ENCODE measurements at regions not wholly inside any gene's neighbourhood (a gene's known extent, or its start where the extent isn't known, plus 50 kb on each side); places are given as distances from the start of the nearest gene placed in this dataset.
"Not testable (repeated sequence)": the region's sequence is repeated elsewhere in the genome, so short reads cannot be mapped to it uniquely, and the experiment has no call there.

- no peak for DNase-seq (ENCODE audit: low read depth)
Observed at GRCh38 chr4:38382520-38382919, 281.5 kb upstream of the KLF3 start.

- no peak for DNase-seq (ENCODE audit: low read depth)
Observed at GRCh38 chr4:38383646-38384121, 280.3 kb upstream of the KLF3 start.

DNA sequence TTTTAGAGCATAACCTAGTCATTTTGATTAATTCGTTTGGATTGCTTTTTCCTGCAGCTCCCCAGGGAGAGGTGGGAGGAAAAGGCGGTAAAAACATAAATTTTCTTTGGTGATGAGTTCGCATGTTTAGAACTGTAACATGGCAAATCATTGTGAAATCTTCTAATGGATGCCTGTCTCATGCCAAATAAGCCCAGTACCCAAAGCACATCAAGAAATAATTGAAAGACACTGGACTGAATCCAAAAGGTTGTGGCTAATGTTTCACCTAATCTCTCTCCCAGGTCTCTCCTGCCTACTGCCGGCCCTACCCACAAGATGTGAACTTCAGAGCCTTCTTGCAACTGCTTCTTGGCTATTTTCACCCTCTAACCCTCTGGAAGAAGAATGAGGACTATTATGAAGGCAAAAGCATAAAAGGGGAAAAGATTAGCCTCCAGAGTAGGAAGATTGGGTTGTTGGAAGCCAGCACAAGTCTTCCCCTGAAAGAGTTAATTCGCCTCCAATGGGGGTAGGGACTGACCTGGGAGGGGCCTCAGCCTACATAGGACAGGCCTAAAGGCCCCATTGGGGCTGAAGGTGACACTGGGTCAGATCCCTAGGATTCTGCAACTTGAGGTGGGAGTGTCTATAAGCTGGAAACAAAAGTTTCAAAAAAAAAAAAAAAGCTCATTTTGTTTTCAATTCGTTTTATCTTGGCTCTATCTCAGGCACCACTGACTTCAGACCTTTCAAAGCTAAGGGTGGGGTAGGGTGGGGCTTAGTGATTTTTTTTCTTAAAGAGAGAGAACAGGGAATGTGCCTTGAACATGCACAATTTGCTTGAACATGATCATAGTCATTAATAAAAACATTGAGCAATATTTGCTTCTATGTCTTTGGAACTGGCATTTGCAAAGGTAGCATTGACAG is 278.6 kb upstream of the KLF3 start:
- DNase-seq (ENCODE audit: low read depth), result no peak

DNA sequence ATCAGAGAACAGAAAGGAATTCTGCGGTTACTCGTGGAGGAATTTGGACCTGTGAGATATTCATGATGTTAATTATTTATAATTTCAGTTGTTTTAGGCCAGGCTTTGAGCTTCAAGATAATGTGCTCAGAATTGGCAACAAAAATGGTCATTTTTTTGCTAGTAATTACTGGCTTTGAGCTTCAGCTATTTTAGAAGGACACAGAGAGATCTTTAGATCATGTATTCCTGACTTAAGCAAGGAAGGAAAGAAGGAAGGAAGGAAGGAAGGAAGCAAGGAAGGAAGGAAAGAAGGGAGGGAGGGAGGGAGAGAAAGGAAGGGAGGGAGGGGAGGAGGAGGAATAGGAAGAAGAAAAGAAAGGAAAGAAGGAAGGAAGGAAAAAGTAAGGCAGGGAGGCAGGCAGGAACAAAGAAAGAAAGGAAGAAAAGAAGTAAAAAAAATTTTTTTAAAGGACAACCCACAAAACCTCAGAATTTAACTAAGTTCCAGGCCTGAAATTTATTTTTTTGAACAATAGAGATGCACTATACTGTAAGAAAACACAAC is 277.9 kb upstream of the KLF3 start:
- DNase-seq (ENCODE audit: low read depth), result no peak

- DNase-seq (ENCODE audit: low read depth), result no peak
Observed at GRCh38 chr4:38386654-38387188, 277.3 kb upstream of the KLF3 start.

DNA sequence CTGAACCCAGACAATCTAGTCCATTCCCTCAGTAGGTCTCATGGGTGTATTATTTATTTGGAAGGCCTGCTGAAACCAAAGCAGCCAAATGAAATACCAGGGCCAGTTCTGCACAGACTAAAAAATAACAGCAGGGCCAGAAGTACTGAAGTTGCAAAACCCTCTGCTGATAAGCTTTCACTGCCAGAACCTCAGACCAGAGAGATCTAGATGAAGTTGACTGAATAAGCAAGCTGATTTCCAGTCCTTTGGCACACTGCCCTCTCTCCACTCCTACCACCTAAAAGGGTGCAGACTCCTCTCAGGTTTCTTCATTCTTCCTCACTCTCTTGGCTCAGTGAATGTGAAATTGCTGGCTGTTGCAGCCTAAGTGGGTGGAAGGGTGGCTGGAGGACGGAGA is 276.7 kb upstream of the KLF3 start:
- DNase-seq (ENCODE audit: low read depth), result peak; percentile 62

- no peak for DNase-seq (ENCODE audit: low read depth)
Observed at GRCh38 chr4:38387819-38388218, 276.2 kb upstream of the KLF3 start.

GRCh38 chr4:38388907-38389306 is 275.1 kb upstream of the KLF3 start:
- not testable (repeated sequence) for DNase-seq (ENCODE audit: low read depth)

GRCh38 chr4:38390969-38391545 is 272.9 kb upstream of the KLF3 start:
- DNase-seq (ENCODE audit: low read depth), result no peak

- DNase-seq (ENCODE audit: low read depth), result no peak
Observed at GRCh38 chr4:38392223-38392855, 271.7 kb upstream of the KLF3 start.

GRCh38 chr4:38396091-38396490 is 267.9 kb upstream of the KLF3 start:
- DNase-seq (ENCODE audit: low read depth), result no peak

DNA sequence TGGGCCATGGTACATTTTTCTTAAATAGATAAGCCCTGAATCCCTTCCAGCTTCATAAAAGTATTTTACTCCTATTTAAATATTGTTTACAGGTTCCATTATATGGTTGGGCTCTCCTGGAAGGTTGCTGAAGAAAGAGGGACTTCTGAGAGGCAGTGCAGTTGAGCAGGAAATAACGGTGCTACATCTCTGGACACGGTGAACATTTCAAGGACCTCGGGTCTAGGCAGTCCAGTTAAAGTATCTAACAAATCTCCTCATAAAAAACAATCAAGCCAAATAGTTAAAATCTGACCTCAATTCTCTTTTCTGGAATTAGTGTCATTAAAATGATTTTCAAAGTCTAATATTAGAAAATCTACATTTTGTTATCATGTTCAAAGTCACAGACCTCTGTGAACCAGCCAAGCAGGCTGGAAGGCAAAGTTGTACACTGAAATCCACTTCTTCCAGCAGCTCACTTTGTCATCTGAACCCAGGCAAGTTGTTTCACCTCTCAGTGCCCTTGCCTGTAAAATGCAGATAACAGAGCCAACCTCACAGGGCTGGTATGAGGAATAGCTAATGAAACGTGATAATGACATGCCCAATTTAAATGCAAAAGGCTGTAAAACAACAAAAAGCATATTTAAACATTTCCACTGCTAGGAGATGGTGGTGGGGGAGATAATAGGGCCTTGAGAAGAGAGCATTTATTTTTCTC is 267.0 kb upstream of the KLF3 start:
- DNase-seq (ENCODE audit: low read depth), result no peak

GRCh38 chr4:38400946-38401345 is 263.1 kb upstream of the KLF3 start:
- DNase-seq (ENCODE audit: low read depth), result no peak

- DNase-seq (ENCODE audit: low read depth), result no peak
Observed at GRCh38 chr4:38406243-38406642, 257.8 kb upstream of the KLF3 start.

- DNase-seq (ENCODE audit: low read depth), result no peak
Observed at GRCh38 chr4:38409852-38410251, 254.1 kb upstream of the KLF3 start.

DNA sequence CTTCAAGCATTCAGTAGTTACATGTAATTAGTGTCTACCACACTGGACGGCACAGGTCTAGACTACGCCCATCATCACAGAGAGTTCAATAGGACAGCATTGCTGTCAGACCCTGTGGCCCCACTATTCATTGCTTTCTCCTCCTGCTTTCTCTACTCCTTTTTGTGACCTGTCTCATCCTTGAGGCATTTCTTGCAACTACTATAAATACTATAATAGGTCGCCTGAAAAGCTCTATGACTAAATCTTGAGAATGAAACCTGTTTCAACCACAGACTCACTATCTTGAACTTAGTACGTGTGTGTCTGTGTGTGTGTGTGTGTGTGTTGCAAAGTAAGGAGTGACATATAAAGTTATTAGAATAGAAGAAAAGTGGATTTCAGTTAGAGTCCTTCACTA is 252.9 kb upstream of the KLF3 start:
- no peak for DNase-seq (ENCODE audit: low read depth)

DNA sequence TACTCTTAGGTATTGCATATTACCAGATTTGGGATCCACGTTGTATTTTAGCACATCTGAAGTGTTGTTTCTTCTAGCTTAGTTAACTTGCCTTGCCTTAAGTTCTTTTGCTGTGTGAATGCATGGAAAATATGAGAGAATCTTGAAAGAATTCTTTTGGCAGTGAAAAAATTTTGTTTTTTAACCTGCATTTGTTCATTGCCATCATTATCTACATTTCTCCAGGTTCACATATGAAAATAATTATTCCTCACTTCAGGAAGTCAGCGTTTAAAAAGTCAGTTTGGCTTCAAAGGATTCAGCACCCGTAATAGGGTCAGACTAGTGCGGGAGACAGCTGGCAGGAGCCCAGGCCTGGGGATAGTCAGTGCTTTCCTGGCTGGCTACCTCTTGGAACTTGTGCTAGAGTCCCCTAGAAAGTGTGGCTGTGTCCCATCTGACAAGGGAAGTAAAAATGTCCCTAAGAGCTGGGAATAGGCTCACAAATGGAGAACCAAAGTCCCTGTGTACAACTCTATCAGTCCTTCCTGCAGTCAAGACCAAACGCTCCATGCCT is 251.9 kb upstream of the KLF3 start:
- DNase-seq (ENCODE audit: low read depth), result no peak

DNA sequence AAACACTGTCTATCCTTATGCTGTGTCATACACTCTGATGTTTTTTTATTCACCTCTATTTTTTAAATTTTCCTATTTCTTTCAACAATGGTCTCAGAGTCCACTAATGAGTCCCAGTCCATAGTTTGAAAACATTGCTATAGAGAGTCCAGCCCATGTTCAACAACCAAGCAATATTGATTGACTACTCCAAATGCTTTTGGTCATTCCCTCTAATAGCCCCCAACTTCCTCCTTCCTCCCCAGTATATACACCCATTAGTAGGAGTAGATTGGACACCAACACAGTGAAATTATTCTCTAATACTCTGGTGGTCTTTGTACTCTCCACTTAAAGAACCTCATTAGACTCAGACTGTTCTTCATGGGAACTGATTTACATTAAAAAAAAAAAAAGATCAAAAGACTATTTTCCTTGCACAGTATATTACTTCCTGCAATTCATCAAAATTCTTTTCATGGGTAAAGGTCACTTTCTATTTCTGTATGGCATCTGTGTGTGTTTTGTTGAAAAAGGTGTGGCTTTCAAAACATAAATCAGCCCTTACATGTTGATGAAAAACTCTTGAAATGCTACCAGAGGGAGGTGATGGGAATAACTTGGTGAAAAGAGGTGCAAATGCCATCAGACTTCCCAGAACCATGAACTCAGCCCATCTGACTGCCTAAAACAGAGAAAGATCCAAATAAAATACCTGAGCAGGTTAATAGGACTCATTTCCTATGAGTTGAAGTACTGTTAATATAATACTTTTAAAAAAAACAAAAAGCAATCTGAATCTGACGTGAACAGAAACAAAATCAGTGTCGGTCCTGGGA is 250.3 kb upstream of the KLF3 start:
- DNase-seq (ENCODE audit: low read depth), result no peak

DNA sequence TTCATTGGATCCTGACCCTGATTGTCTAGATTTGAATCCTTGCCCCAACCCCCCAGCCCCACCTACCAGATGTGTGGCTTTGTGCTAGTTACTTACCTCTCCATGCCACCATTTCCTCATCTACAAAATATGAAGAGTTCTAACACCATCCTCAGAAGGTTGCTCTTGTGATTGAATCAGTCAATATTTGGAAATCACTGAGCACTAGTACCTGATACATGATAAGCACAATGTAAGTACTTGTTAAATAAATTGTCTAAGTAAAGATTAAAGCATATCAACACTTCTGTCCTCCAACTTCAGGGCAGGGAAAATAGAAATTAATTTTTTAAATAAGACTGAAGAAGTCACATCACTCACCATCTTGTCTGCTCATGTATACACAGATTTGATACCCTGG is 249.6 kb upstream of the KLF3 start:
- no peak for DNase-seq (ENCODE audit: low read depth)

DNA sequence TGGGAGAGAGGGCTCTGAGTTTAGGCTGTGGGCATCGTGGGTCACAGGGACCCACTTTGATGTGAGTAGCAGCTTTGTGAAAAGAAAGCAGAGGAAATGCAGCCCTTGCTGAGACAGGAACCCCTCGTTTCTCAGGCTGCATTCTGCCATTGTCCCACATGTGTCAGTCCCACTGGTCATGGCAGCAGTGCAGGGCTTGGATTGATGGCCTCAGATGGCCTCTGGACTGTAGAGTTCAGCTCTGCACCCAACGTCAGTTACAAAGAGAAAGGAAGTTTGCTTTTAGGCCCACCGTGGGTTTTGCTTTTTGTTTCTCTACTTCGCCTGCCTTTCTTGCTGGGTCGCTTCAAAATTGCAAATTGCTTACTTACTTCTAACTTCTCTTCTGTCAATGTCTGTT is 248.3 kb upstream of the KLF3 start:
- no peak for DNase-seq (ENCODE audit: low read depth)

Measured in fibroblast of the conjunctiva (primary cell).